ENCODE measurements at regions not wholly inside any gene's neighbourhood (a gene's known extent, or its start where the extent isn't known, plus 50 kb on each side); places are given as distances from the start of the nearest gene placed in this dataset.
A peak's percentile ranks its signal among the peaks of the same experiment; 100 is the strongest.

- no peak for DNase-seq
Observed at GRCh38 chr1:239804266-239804665, 287.4 kb upstream of the FMN2 start.

GRCh38 chr1:239805042-239805441 lies 286.6 kb upstream of the FMN2 start:
- DNase-seq, result no peak

- no peak for DNase-seq
Observed at GRCh38 chr1:239805851-239806772, 285.6 kb upstream of the FMN2 start.

GRCh38 chr1:239806897-239807296 lies 284.8 kb upstream of the FMN2 start:
- DNase-seq, result no peak

- DNase-seq, result no peak
Observed at GRCh38 chr1:239807361-239807760, 284.3 kb upstream of the FMN2 start.

GRCh38 chr1:239810061-239810481 lies 281.6 kb upstream of the FMN2 start:
- DNase-seq, result no peak

GRCh38 chr1:239811211-239811885 lies 280.3 kb upstream of the FMN2 start:
- peak in 1 of 5 donors; percentile 62 for DNase-seq

- no peak for DNase-seq
Observed at GRCh38 chr1:239812580-239812979, 279.1 kb upstream of the FMN2 start.

- peak in 1 of 5 donors; percentile 71 for DNase-seq
Observed at GRCh38 chr1:239814306-239814881, 277.3 kb upstream of the FMN2 start.

GRCh38 chr1:239815074-239815473 lies 276.6 kb upstream of the FMN2 start:
- peak in 1 of 5 donors; percentile 48 for DNase-seq

GRCh38 chr1:239816081-239816782 lies 275.5 kb upstream of the FMN2 start:
- DNase-seq, result no peak

- DNase-seq, result no peak
Observed at GRCh38 chr1:239817276-239817675, 274.4 kb upstream of the FMN2 start.

GRCh38 chr1:239817801-239818200 lies 273.9 kb upstream of the FMN2 start:
- DNase-seq, result no peak

GRCh38 chr1:239819096-239819495 lies 272.6 kb upstream of the FMN2 start:
- peak in 1 of 5 donors; percentile 12 for DNase-seq

GRCh38 chr1:239819756-239820250 lies 271.9 kb upstream of the FMN2 start:
- DNase-seq, result no peak

GRCh38 chr1:239823852-239824251 lies 267.8 kb upstream of the FMN2 start:
- no peak for DNase-seq

- DNase-seq, result no peak
Observed at GRCh38 chr1:239826211-239826610, 265.5 kb upstream of the FMN2 start.

- DNase-seq, result no peak
Observed at GRCh38 chr1:239826736-239827135, 264.9 kb upstream of the FMN2 start.

- no peak for DNase-seq
Observed at GRCh38 chr1:239829535-239829934, 262.1 kb upstream of the FMN2 start.

- no peak for DNase-seq
Observed at GRCh38 chr1:239831577-239832355, 259.9 kb upstream of the FMN2 start.

GRCh38 chr1:239833723-239834122 lies 258.0 kb upstream of the FMN2 start:
- DNase-seq, result no peak

- no peak for DNase-seq
Observed at GRCh38 chr1:239835946-239836440, 255.7 kb upstream of the FMN2 start.

Data from T-helper 1 cell (primary cell).